Cardiac muscle cell (in vitro differentiated cells and primary cell): ENCODE measurements at regions not wholly inside any gene's neighbourhood (a gene's known extent, or its start where the extent isn't known, plus 50 kb on each side); places are given as distances from the start of the nearest gene placed in this dataset.

Source experiments
- DNase-seq, 2 donors: peaks; one replicate each; pipeline versions ENCODE4 v3.0.0 to v3.0.0-alpha.2; 2010 to 2017; ENCODE audit warnings: low read depth in 1 of 2, low spot score in 1 of 2
- H3K27ac ChIP-seq: fragments of 200-600 bp; sonication (generic); 2 replicates; pipeline ENCODE4 v1.5.1; 2016
- H3K27me3 ChIP-seq: fragments of 200-600 bp; sonication (generic); 2 replicates; pipeline ENCODE4 v1.6.0; 2016; ENCODE audit warnings: control low read depth
- H3K36me3 ChIP-seq: fragments of 200-600 bp; sonication (generic); 2 replicates; pipeline ENCODE4 v1.5.1; 2016; ENCODE audit warnings: control low read depth
- H3K4me1 ChIP-seq: fragments of 200-600 bp; sonication (generic); 2 replicates; pipeline ENCODE4 v1.8.1; 2017; ENCODE audit warnings: low read depth, mild to moderate bottlenecking, mixed run types
- H3K4me3 ChIP-seq: fragments of 200-600 bp; sonication (generic); 2 replicates; pipeline ENCODE4 v1.5.1; 2016; ENCODE audit warnings: mild to moderate bottlenecking
- H3K9me3 ChIP-seq: fragments of 200-600 bp; sonication (generic); 2 replicates; pipeline ENCODE4 v1.5.1; 2017; ENCODE audit warnings: low read depth, mild to moderate bottlenecking, control low read depth
- CTCF ChIP-seq: IDR thresholded peaks from 2 replicates; pipeline ENCODE4 v1.5.1; 2012; ENCODE audit warnings: low read depth, mild to moderate bottlenecking, low read length

GRCh38 chr13:81199956-81200355, 859.0 kb upstream of the SPRY2 start:
- H3K4me3 ChIP-seq: no peak overlapping the region
- no peak for TF ChIP-seq CTCF
- no peaks in the 10 kb centered on the region for H3K4me1 ChIP-seq
- H3K9me3 ChIP-seq: no peaks in the 10 kb centered on the region
- no peaks in the 10 kb centered on the region for H3K36me3 ChIP-seq
- no peaks in the 10 kb centered on the region for H3K27me3 ChIP-seq
- DNase-seq: no peak
- no peak overlapping the region for H3K27ac ChIP-seq

- H3K4me3 ChIP-seq: no peak overlapping the region
- TF ChIP-seq CTCF: no peak
- no peak overlapping the region for H3K27ac ChIP-seq
- DNase-seq: no peak
- H3K4me1 ChIP-seq: no peaks in the 10 kb centered on the region
- H3K27me3 ChIP-seq: no peaks in the 10 kb centered on the region
- no peaks in the 10 kb centered on the region for H3K36me3 ChIP-seq
- H3K9me3 ChIP-seq: no peaks in the 10 kb centered on the region
Measured at GRCh38 chr13:81197966-81198365, 857.0 kb upstream of the SPRY2 start.

- H3K4me3 ChIP-seq: no peak overlapping the region
- no peak for DNase-seq
- H3K9me3 ChIP-seq: no peaks in the 10 kb centered on the region
- no peaks in the 10 kb centered on the region for H3K4me1 ChIP-seq
- H3K27me3 ChIP-seq: no peaks in the 10 kb centered on the region
- no peaks in the 10 kb centered on the region for H3K36me3 ChIP-seq
- no peak overlapping the region for H3K27ac ChIP-seq
- no peak for TF ChIP-seq CTCF
Measured at GRCh38 chr13:81197483-81197882, 856.6 kb upstream of the SPRY2 start.

GRCh38 chr13:81194362-81194761, 853.4 kb upstream of the SPRY2 start:
- Histone ChIP-seq H3K4me3 (no peak overlapping the region), H3K27me3 (no peaks in the 10 kb centered on the region), H3K36me3 (no peaks in the 10 kb centered on the region), H3K4me1 (no peaks in the 10 kb centered on the region), H3K9me3 (no peaks in the 10 kb centered on the region), H3K27ac (no peak overlapping the region)
- no peak for TF ChIP-seq CTCF
- no peak for DNase-seq

- H3K4me1 ChIP-seq: no peaks in the 10 kb centered on the region
- H3K27me3 ChIP-seq: no peaks in the 10 kb centered on the region
- no peak overlapping the region for H3K27ac ChIP-seq
- no peaks in the 10 kb centered on the region for H3K36me3 ChIP-seq
- DNase-seq: no peak
- TF ChIP-seq CTCF: no peak
- no peaks in the 10 kb centered on the region for H3K9me3 ChIP-seq
- no peak overlapping the region for H3K4me3 ChIP-seq
Measured at GRCh38 chr13:81184556-81185265, 843.8 kb upstream of the SPRY2 start.
